ENCODE measurements at regions not wholly inside any gene's neighbourhood (a gene's known extent, or its start where the extent isn't known, plus 50 kb on each side); places are given as distances from the start of the nearest gene placed in this dataset.

- no peak for DNase-seq (ENCODE audit: low spot score)
Observed at GRCh38 chr10:88172159-88172558, 308.7 kb downstream of the PTEN start.

- DNase-seq (ENCODE audit: low spot score) = no peak
Observed at GRCh38 chr10:88174391-88174790, 311.0 kb downstream of the PTEN start.

- DNase-seq (ENCODE audit: low spot score) = no peak
Observed at GRCh38 chr10:88178758-88179157, 315.3 kb downstream of the PTEN start.

- no peak for DNase-seq (ENCODE audit: low spot score)
Observed at GRCh38 chr10:88179831-88180230, 316.4 kb downstream of the PTEN start.

GRCh38 chr10:88181902-88182600 is 318.6 kb downstream of the PTEN start:
- no peak for DNase-seq (ENCODE audit: low spot score)

GRCh38 chr10:88182601-88182930 is 319.1 kb downstream of the PTEN start:
- DNase-seq (ENCODE audit: low spot score) = no peak

- no peak for DNase-seq (ENCODE audit: low spot score)
Observed at GRCh38 chr10:88184543-88185297, 321.3 kb downstream of the PTEN start.

- no peak for DNase-seq (ENCODE audit: low spot score)
Observed at GRCh38 chr10:88185830-88186229, 322.4 kb downstream of the PTEN start.

GRCh38 chr10:88186335-88186734 is 322.9 kb downstream of the PTEN start:
- DNase-seq (ENCODE audit: low spot score) = no peak

- DNase-seq (ENCODE audit: low spot score) = no peak
Observed at GRCh38 chr10:88187472-88187871, 324.0 kb downstream of the PTEN start.

GRCh38 chr10:88190123-88190522 is 326.7 kb downstream of the PTEN start:
- DNase-seq (ENCODE audit: low spot score) = no peak

- no peak for DNase-seq (ENCODE audit: low spot score)
Observed at GRCh38 chr10:88190540-88191235, 327.3 kb downstream of the PTEN start.

GRCh38 chr10:88193018-88193417 is 329.6 kb downstream of the PTEN start:
- no peak for DNase-seq (ENCODE audit: low spot score)

- DNase-seq (ENCODE audit: low spot score) = no peak
Observed at GRCh38 chr10:88194041-88194887, 330.8 kb downstream of the PTEN start.

GRCh38 chr10:88194961-88195367 is 331.5 kb downstream of the PTEN start:
- no peak for DNase-seq (ENCODE audit: low spot score)

- no peak for DNase-seq (ENCODE audit: low spot score)
Observed at GRCh38 chr10:88195841-88196240, 332.4 kb downstream of the PTEN start.

- no peak for DNase-seq (ENCODE audit: low spot score)
Observed at GRCh38 chr10:88196291-88196690, 332.9 kb downstream of the PTEN start.

GRCh38 chr10:88198023-88198422 is 334.6 kb downstream of the PTEN start:
- no peak for DNase-seq (ENCODE audit: low spot score)

- peak; percentile 8 for DNase-seq (ENCODE audit: low spot score)
Observed at GRCh38 chr10:88200312-88201032, 337.0 kb downstream of the PTEN start.

- no peak for DNase-seq (ENCODE audit: low spot score)
Observed at GRCh38 chr10:88205842-88206446, 342.5 kb downstream of the PTEN start.

- DNase-seq (ENCODE audit: low spot score) = no peak
Observed at GRCh38 chr10:88207121-88207546, 343.7 kb downstream of the PTEN start.
